ENCODE measurements at regions not wholly inside any gene's neighbourhood (a gene's known extent, or its start where the extent isn't known, plus 50 kb on each side); places are given as distances from the start of the nearest gene placed in this dataset.

DNA sequence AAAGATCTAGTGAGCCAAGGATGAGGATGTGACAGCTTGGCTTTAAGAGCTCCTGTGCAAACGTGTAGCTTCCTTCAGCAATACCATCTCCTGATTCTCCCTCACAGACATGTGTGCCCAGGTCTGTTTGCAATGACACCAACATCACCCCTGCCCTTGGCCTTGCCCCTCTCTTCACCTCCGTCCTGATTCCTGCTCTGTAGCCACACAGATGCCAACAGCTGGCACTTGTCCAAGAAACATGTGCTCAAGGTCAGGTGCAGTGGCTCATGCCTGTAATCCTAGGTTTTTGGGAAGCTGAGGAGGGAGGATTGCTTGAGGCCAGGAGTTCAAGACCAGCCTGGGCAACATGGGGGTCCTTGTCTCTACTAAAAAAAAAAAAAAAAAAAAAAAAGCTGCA is 103.8 kb upstream of the CRHR1 start:
- TF ChIP-seq, protein P1, sequence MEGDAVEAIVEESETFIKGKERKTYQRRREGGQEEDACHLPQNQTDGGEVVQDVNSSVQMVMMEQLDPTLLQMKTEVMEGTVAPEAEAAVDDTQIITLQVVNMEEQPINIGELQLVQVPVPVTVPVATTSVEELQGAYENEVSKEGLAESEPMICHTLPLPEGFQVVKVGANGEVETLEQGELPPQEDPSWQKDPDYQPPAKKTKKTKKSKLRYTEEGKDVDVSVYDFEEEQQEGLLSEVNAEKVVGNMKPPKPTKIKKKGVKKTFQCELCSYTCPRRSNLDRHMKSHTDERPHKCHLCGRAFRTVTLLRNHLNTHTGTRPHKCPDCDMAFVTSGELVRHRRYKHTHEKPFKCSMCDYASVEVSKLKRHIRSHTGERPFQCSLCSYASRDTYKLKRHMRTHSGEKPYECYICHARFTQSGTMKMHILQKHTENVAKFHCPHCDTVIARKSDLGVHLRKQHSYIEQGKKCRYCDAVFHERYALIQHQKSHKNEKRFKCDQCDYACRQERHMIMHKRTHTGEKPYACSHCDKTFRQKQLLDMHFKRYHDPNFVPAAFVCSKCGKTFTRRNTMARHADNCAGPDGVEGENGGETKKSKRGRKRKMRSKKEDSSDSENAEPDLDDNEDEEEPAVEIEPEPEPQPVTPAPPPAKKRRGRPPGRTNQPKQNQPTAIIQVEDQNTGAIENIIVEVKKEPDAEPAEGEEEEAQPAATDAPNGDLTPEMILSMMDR (IDR thresholded peaks at IDR 0.05): no peak
- TF ChIP-seq POLR2AphosphoS5 (IDR thresholded peaks at IDR 0.05; ENCODE audit: low read depth, low read length) (no peak), TCF7L2 (IDR thresholded peaks at IDR 0.05; ENCODE audit: low read depth, low read length) (no peak)

Data from Panc1 (cell line).